ENCODE measurements at regions not wholly inside any gene's neighbourhood (a gene's known extent, or its start where the extent isn't known, plus 50 kb on each side); places are given as distances from the start of the nearest gene placed in this dataset.

DNA sequence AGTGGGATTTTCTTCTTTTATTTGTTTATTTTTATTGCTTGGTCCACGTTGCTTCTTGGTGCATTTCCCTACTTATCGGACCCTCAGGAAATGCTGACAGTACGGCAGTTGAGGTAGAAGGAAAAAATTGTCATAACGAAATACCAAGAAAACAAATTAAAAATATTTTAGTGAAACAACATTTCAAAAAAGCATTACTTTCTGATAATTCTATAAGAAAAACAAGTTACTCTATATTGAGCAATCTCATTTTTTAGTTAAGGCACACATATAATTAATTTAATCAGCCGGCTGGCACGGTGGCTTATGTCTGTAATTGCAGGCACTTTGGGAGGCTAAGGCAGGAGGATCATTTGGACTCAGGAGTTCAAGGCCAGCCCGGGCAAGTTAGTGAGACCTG, 102.1 kb downstream of the SH3YL1 start:
- Histone ChIP-seq H3K27ac (ENCODE audit: low read depth in 2 of 2, low read length in 2 of 2) (no peak overlapping the region), H3K4me3 (ENCODE audit: low read length in 3 of 3) (no peak overlapping the region)
- no peak for FAIRE-seq

DNA sequence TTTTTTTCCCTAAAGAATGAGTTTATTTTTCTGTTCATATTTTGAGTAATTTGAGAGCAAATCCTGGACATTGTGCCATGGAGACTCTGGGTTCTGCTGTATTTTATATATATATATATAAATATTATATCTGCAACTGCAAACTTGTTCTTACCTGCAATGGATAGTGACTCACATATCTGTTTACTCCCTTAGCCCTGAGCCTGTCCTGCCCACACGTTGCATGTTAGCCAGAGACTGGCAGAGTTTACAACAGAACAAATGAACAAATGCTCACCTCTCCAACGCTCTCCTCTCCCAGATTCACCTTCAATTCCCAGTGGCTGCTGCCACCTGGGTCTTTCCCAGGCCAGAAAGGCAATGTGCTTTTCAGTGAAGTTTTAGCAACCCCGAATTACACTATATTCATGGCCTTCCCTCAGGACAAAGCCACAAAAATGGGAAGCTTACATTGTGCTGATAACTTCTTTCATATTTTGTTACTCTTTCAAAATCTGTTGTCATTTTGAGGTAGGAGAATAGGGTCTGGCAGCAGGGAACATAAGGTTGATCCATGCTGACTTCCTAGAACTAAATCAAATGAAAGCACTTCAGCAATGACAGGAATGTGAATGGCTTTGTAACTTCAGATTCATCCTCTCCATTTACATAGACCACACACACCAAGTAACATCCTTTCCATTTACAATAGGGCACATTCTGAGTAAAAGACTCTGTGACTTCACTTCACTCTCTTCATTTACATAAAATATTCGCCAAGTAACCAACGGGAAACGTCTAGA, 105.4 kb upstream of the FAM110C start:
- H3K4me1 ChIP-seq (ENCODE audit: control insufficient read depth in 2 of 3, insufficient read depth in 2 of 3, low read depth in 1 of 3, low read length in 3 of 3), result no peaks in the 10 kb centered on the region
- H3K9me3 ChIP-seq (ENCODE audit: control insufficient read depth in 2 of 3, insufficient read depth in 1 of 3, low read length in 3 of 3), result no peaks in the 10 kb centered on the region
- no peaks in the 10 kb centered on the region for H3K27me3 ChIP-seq (ENCODE audit: control insufficient read depth, insufficient read depth, low read length)
- H3K36me3 ChIP-seq (ENCODE audit: control insufficient read depth in 2 of 3, insufficient read depth in 3 of 3, low read length in 3 of 3), result no peaks in the 10 kb centered on the region
- intact Hi-C loops (cut with DNase I), result no loop called here
- H3K9ac ChIP-seq (ENCODE audit: low read length in 3 of 3), result no peak overlapping the region
- H3K4me3 ChIP-seq (ENCODE audit: low read length in 3 of 3), result no peak overlapping the region
- TF ChIP-seq, protein P1, sequence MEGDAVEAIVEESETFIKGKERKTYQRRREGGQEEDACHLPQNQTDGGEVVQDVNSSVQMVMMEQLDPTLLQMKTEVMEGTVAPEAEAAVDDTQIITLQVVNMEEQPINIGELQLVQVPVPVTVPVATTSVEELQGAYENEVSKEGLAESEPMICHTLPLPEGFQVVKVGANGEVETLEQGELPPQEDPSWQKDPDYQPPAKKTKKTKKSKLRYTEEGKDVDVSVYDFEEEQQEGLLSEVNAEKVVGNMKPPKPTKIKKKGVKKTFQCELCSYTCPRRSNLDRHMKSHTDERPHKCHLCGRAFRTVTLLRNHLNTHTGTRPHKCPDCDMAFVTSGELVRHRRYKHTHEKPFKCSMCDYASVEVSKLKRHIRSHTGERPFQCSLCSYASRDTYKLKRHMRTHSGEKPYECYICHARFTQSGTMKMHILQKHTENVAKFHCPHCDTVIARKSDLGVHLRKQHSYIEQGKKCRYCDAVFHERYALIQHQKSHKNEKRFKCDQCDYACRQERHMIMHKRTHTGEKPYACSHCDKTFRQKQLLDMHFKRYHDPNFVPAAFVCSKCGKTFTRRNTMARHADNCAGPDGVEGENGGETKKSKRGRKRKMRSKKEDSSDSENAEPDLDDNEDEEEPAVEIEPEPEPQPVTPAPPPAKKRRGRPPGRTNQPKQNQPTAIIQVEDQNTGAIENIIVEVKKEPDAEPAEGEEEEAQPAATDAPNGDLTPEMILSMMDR (IDR thresholded peaks at IDR 0.05; ENCODE audit: borderline replicate concordance, extremely low read depth, insufficient read depth), result no peak
- FAIRE-seq (no peak), DNase-seq (no peak)
- no peak overlapping the region for H3K27ac ChIP-seq (ENCODE audit: low read depth in 2 of 2, low read length in 2 of 2)

More for the DNA sequence above, 102.1 kb downstream of the SH3YL1 start:
- Histone ChIP-seq H3K9ac (ENCODE audit: low read length in 3 of 3) (no peak overlapping the region), H3K4me1 (ENCODE audit: control insufficient read depth in 2 of 3, insufficient read depth in 2 of 3, low read depth in 1 of 3, low read length in 3 of 3) (no peaks in the 10 kb centered on the region), H3K27me3 (ENCODE audit: control insufficient read depth, insufficient read depth, low read length) (no peaks in the 10 kb centered on the region), H3K9me3 (ENCODE audit: control insufficient read depth in 2 of 3, insufficient read depth in 1 of 3, low read length in 3 of 3) (no peaks in the 10 kb centered on the region), H3K36me3 (ENCODE audit: control insufficient read depth in 2 of 3, insufficient read depth in 3 of 3, low read length in 3 of 3) (no peaks in the 10 kb centered on the region)
- TF ChIP-seq, protein P1 (IDR thresholded peaks at IDR 0.05; ENCODE audit: borderline replicate concordance, extremely low read depth, insufficient read depth), result no peak
- no peak for DNase-seq
- intact Hi-C loops (cut with DNase I), result no loop called here

GRCh38 chr2:145407-145806, 99.1 kb upstream of the FAM110C start:
- no peak overlapping the region for H3K9ac ChIP-seq (ENCODE audit: low read length in 3 of 3)
- no peak for DNase-seq
- no peaks in the 10 kb centered on the region for H3K9me3 ChIP-seq (ENCODE audit: control insufficient read depth in 2 of 3, insufficient read depth in 1 of 3, low read length in 3 of 3)
- no peak overlapping the region for H3K4me3 ChIP-seq (ENCODE audit: low read length in 3 of 3)
- H3K27ac ChIP-seq (ENCODE audit: low read depth in 2 of 2, low read length in 2 of 2), result no peak overlapping the region
- TF ChIP-seq, protein P1 (IDR thresholded peaks at IDR 0.05; ENCODE audit: borderline replicate concordance, extremely low read depth, insufficient read depth), result no peak
- no peaks in the 10 kb centered on the region for H3K4me1 ChIP-seq (ENCODE audit: control insufficient read depth in 2 of 3, insufficient read depth in 2 of 3, low read depth in 1 of 3, low read length in 3 of 3)
- intact Hi-C loops (cut with DNase I), result no loop called here
- FAIRE-seq, result no peak
- H3K27me3 ChIP-seq (ENCODE audit: control insufficient read depth, insufficient read depth, low read length), result no peaks in the 10 kb centered on the region
- H3K36me3 ChIP-seq (ENCODE audit: control insufficient read depth in 2 of 3, insufficient read depth in 3 of 3, low read length in 3 of 3), result no peaks in the 10 kb centered on the region

Data from kidney (tissue), 13 donors.